Glutamatergic neuron (in vitro differentiated cells): ENCODE measurements at regions not wholly inside any gene's neighbourhood (a gene's known extent, or its start where the extent isn't known, plus 50 kb on each side); places are given as distances from the start of the nearest gene placed in this dataset.
"Not testable (repeated sequence)": the region's sequence is repeated elsewhere in the genome, so short reads cannot be mapped to it uniquely, and the experiment has no call there.

Source experiments
- DNase-seq: peaks from one replicate; pipeline ENCODE4 v3.0.0; 2022
- H3K27ac Mint-ChIP-seq: one replicate; pipeline ENCODE4 v1.8.0; 2020; ENCODE audit warnings: mild to moderate bottlenecking, mixed read lengths, inconsistent platforms; ENCODE audit not compliant: unreplicated experiment
- H3K27me3 Mint-ChIP-seq: one replicate; pipeline ENCODE4 v1.8.0; 2020; ENCODE audit warnings: mild to moderate bottlenecking, moderate library complexity, mixed read lengths, inconsistent platforms; ENCODE audit not compliant: unreplicated experiment
- H3K36me3 Mint-ChIP-seq: one replicate; pipeline ENCODE4 v1.8.0; 2020; ENCODE audit warnings: mild to moderate bottlenecking, mixed read lengths, inconsistent platforms; ENCODE audit not compliant: unreplicated experiment
- H3K4me1 Mint-ChIP-seq: one replicate; pipeline ENCODE4 v1.8.0; 2020; ENCODE audit warnings: mild to moderate bottlenecking, low read depth, mixed read lengths, inconsistent platforms; ENCODE audit not compliant: unreplicated experiment
- H3K4me3 Mint-ChIP-seq: one replicate; pipeline ENCODE4 v1.8.0; 2020; ENCODE audit warnings: mild to moderate bottlenecking, mixed read lengths, inconsistent platforms; ENCODE audit not compliant: unreplicated experiment
- H3K9me3 Mint-ChIP-seq: one replicate; pipeline ENCODE4 v1.8.0; 2020; ENCODE audit warnings: mild to moderate bottlenecking, moderate library complexity, mixed read lengths, inconsistent platforms; ENCODE audit not compliant: unreplicated experiment
- TF ChIP-seq, protein P1 (sequence below): fragments of 200-600 bp; sonication (generic); IDR thresholded peaks from one replicate; pipeline ENCODE4 v1.5.0; 2021; ENCODE audit not compliant: partially characterized antibody, unreplicated experiment

DNA sequence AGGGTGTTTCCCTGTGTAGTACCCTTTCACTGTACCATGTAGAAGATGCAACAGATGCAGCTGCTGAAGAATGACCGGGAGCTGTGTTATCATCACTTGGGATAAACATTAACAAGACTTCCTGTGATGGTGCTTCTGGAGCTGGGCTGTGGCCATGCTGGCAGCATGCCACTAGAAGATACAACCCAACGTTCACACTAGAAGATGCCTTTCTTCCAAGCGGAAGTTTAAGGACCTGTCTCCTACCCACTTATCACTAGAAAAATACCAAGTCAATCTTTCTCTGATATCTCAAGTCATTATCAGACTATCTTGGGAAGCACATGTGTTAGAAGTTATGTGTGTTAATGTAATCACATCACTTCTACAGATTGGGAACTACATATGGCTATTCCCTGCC, 953.5 kb downstream of the CNTNAP5 start:
- peaks cover 5% of the 10 kb centered on the region for H3K4me1 Mint-ChIP-seq
- no peaks in the 10 kb centered on the region for H3K9me3 Mint-ChIP-seq
- no peaks in the 10 kb centered on the region for H3K36me3 Mint-ChIP-seq
- H3K27ac Mint-ChIP-seq, result no peak overlapping the region
- DNase-seq, result no peak
- TF ChIP-seq, protein P1, sequence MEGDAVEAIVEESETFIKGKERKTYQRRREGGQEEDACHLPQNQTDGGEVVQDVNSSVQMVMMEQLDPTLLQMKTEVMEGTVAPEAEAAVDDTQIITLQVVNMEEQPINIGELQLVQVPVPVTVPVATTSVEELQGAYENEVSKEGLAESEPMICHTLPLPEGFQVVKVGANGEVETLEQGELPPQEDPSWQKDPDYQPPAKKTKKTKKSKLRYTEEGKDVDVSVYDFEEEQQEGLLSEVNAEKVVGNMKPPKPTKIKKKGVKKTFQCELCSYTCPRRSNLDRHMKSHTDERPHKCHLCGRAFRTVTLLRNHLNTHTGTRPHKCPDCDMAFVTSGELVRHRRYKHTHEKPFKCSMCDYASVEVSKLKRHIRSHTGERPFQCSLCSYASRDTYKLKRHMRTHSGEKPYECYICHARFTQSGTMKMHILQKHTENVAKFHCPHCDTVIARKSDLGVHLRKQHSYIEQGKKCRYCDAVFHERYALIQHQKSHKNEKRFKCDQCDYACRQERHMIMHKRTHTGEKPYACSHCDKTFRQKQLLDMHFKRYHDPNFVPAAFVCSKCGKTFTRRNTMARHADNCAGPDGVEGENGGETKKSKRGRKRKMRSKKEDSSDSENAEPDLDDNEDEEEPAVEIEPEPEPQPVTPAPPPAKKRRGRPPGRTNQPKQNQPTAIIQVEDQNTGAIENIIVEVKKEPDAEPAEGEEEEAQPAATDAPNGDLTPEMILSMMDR, result no peak
- no peaks in the 10 kb centered on the region for H3K27me3 Mint-ChIP-seq
- H3K4me3 Mint-ChIP-seq, result no peak overlapping the region

DNA sequence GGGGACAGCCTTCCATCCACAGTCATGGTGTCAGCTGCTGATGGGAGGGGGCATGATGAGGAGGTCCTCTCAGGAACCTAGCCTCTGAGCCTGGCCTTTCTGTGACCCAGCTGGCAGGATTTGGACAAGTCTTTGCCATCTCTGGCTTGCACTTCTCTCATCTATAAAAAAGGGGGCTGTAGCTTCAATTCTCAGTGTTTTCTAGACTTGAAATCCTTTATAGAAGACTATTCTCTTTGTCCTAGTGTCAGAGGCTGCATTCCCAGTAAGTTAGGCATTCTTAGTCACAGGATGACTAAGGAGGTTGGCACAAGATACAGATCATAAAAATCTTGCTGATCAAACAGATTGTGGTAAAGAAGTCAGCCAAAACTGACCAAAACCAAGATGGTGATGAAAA, 958.5 kb downstream of the CNTNAP5 start:
- Mint-ChIP-seq H3K27ac (no peak overlapping the region), H3K4me3 (no peak overlapping the region), H3K4me1 (no peaks in the 10 kb centered on the region), H3K9me3 (no peaks in the 10 kb centered on the region), H3K36me3 (peaks cover 7% of the 10 kb centered on the region), H3K27me3 (no peaks in the 10 kb centered on the region)
- no peak for DNase-seq
- TF ChIP-seq, protein P1, result no peak

DNA sequence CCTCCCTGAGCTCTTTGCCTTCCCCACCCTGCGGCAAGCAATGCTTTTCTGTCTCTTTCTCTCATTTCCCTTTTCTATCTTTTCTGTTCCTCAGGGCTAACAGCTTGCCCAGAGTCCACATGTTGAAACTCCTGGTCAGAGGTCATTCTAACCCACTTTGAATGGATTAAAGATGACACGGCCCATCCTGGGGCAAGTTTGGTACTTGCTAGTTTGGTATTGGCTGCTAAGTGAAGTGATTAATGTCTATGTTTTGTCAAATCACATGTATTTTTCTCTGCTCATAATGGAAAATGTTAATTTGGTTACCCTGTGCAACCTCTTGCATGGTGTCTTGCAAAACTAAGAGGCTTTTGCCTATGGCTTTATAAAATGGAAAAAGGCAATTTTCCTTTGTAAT, 960.2 kb downstream of the CNTNAP5 start:
- Mint-ChIP-seq H3K4me1 (no peaks in the 10 kb centered on the region), H3K4me3 (no peak overlapping the region), H3K9me3 (no peaks in the 10 kb centered on the region), H3K27ac (no peak overlapping the region), H3K36me3 (peaks cover 7% of the 10 kb centered on the region), H3K27me3 (no peaks in the 10 kb centered on the region)
- TF ChIP-seq, protein P1, result no peak
- DNase-seq, result no peak

DNA sequence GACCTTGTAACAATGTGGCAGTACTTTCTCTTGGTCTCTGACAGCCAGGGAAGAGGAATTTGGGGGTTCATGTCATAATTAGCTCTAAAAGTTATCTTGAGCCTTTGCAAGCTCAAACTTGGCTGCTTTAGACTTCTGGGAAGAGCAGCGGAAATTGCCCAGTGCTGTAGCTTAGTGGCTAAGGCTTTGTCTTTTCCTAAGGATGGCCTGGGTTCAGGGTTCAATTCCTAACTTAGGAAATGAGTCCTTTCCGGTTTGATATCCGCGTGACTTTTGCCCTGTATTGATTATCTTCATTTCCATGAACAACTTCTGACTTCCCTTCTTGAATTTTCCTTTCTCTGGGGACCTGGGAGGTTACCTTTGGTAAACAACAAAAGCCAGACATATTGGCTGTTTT, 961.0 kb downstream of the CNTNAP5 start:
- Mint-ChIP-seq H3K27ac (no peak overlapping the region), H3K36me3 (peaks cover 7% of the 10 kb centered on the region), H3K4me1 (no peaks in the 10 kb centered on the region), H3K4me3 (no peak overlapping the region), H3K9me3 (peaks cover 1% of the 10 kb centered on the region), H3K27me3 (no peaks in the 10 kb centered on the region)
- TF ChIP-seq, protein P1, result no peak
- no peak for DNase-seq

DNA sequence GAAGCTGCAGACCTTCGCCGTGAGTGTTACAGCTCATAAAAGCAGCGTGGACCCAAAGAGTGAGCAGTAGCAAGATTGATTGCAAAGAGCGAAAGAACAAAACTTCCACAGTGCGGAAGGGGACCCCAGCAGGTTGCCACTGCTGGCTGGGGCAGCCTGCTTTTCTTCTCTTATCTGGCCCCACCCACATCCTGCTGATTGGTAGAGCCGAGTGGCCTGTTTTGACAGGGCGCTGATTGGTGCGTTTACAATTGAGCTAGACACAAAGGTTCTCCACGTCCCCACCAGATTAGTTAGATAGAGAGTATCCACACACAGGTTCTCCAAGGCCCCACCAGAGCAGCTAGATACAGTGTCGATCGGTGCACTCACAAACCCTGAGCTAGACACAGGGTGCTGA, 961.8 kb downstream of the CNTNAP5 start:
- H3K4me3 Mint-ChIP-seq, H3K36me3 Mint-ChIP-seq, H3K4me1 Mint-ChIP-seq, H3K9me3 Mint-ChIP-seq, H3K27me3 Mint-ChIP-seq, H3K27ac Mint-ChIP-seq, DNase-seq: not testable (repeated sequence)

DNA sequence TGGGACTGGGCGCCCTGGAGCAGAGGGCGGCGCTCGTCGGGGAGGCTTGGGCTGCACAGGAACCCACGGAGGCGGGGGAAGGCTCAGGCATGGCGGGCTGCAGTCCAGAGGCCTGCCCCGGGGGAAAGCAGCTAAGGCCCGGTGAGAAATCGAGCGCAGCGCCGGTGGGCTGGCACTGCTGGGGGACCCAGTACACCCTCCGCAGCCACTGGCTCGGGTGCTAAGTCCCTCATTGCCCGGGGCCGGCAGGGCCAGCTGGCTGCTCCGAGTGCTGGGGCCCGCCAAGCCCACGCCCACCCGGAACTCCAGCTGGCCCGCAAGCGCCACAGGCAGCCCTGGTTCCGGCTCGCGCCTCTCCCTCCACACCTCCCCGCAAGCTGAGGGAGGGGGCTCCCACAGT, 962.3 kb downstream of the CNTNAP5 start:
- H3K4me1 Mint-ChIP-seq, result not testable (repeated sequence)

More for the DNA sequence above, 962.3 kb downstream of the CNTNAP5 start:
- H3K9me3 Mint-ChIP-seq, DNase-seq, H3K36me3 Mint-ChIP-seq, H3K4me3 Mint-ChIP-seq, H3K27me3 Mint-ChIP-seq, H3K27ac Mint-ChIP-seq: not testable (repeated sequence)
